Chondrocyte (in vitro differentiated cells): ENCODE measurements at regions not wholly inside any gene's neighbourhood (a gene's known extent, or its start where the extent isn't known, plus 50 kb on each side); places are given as distances from the start of the nearest gene placed in this dataset.
"Not testable (repeated sequence)": the region's sequence is repeated elsewhere in the genome, so short reads cannot be mapped to it uniquely, and the experiment has no call there.

Source experiments
- DNase-seq: peaks from one replicate; pipeline ENCODE4 v3.0.0; 2021; ENCODE audit warnings: mixed read lengths, low spot score
- H3K27ac Mint-ChIP-seq: one replicate; pipeline ENCODE4 v1.8.0; 2021; ENCODE audit warnings: mild to moderate bottlenecking, moderate library complexity, mixed read lengths; ENCODE audit not compliant: unreplicated experiment
- H3K27me3 Mint-ChIP-seq: 2 replicates; pipeline ENCODE4 v1.8.0; 2021; ENCODE audit warnings: low read depth, mixed read lengths
- H3K36me3 Mint-ChIP-seq: 2 replicates; pipeline ENCODE4 v1.8.0; 2021; ENCODE audit warnings: low read depth, mixed read lengths
- H3K4me1 Mint-ChIP-seq: 2 replicates; pipeline ENCODE4 v1.8.0; 2021; ENCODE audit warnings: low read depth, mild to moderate bottlenecking, mixed read lengths
- H3K4me3 Mint-ChIP-seq: one replicate; pipeline ENCODE4 v1.8.0; 2021; ENCODE audit warnings: mild to moderate bottlenecking, moderate library complexity, mixed read lengths; ENCODE audit not compliant: unreplicated experiment
- H3K9me3 Mint-ChIP-seq: 2 replicates; pipeline ENCODE4 v1.8.0; 2021; ENCODE audit warnings: low read depth, mixed read lengths
- CTCF ChIP-seq: fragments of 200-600 bp; sonication (generic); IDR thresholded peaks from 2 replicates; pipeline ENCODE4 v1.5.0; 2021; ENCODE audit warnings: antibody characterized with exemption, mild to moderate bottlenecking, moderate library complexity

GRCh38 chr6:167212713-167213005, 54.9 kb upstream of the GPR31 start:
- H3K9me3 Mint-ChIP-seq: no peaks in the 10 kb centered on the region
- no peak overlapping the region for H3K4me3 Mint-ChIP-seq
- no peaks in the 10 kb centered on the region for H3K4me1 Mint-ChIP-seq
- H3K36me3 Mint-ChIP-seq: no peaks in the 10 kb centered on the region
- no peak for DNase-seq
- no peak overlapping the region for H3K27ac Mint-ChIP-seq
- peaks cover 19% of the 10 kb centered on the region for H3K27me3 Mint-ChIP-seq
- TF ChIP-seq CTCF: no peak

DNA sequence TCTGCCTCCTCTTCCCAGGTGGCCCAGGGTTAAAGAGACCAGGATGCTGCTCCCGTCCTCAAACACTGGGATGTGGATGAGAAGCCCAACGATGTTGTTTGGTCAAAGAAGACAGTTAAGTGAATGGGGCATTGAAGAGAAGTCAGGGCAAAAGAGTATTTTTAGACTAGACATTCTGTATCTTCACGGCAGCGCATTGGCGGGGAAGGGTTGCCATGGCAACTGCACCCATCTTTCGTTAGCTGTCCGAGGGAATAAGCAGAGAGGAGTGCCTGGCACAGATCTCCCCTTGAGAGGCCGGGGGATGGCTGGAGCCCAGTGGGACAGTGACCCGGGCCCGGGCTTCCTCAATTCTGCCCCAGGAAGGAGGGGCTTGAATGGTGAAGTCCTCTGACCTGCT, 56.4 kb upstream of the GPR31 start:
- no peak for TF ChIP-seq CTCF
- Mint-ChIP-seq H3K4me3 (no peak overlapping the region), H3K9me3 (no peaks in the 10 kb centered on the region), H3K27ac (no peak overlapping the region), H3K27me3 (peaks cover 11% of the 10 kb centered on the region), H3K36me3 (no peaks in the 10 kb centered on the region), H3K4me1 (no peaks in the 10 kb centered on the region)
- no peak for DNase-seq

DNA sequence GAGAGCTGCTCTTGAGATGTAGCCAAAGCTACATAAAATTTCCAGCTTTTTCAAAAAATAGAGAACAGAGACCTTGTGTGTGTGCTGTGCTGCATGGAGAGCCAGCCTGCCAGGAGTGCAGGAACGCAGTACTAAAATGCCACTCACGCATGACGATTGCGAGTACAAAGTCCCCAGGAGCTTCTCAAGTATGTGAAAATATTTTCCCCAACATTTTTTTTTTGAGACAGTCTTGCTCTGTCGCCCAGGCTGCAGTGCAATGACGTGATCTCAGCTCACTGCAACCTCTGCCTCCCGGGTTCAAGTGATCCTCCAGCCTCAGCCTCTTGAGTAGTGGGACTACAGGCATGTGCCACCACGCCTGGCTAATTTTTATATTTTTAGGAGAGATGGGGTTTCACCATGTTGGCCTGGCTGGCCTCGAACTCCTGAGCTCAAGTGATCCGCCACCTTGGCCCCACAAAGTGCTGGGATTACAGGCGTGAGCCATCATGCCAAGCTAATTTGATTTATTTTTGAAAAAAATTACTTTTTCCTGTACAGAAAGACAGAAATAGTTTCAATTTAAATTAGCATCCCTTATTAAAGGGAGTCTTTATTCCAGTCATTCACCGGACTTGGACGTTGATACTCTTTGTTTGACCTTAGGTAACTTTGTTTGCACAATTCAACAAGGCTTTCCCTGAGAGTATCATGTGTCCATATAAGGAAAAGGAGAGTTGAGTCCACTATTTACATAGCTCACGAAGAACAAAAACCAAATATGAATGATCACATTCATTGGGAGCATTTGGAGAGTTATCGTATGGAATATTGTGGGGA, 57.9 kb upstream of the GPR31 start:
- not testable (repeated sequence) for H3K27me3 Mint-ChIP-seq, DNase-seq, H3K36me3 Mint-ChIP-seq, H3K9me3 Mint-ChIP-seq, H3K4me3 Mint-ChIP-seq, H3K4me1 Mint-ChIP-seq, H3K27ac Mint-ChIP-seq

DNA sequence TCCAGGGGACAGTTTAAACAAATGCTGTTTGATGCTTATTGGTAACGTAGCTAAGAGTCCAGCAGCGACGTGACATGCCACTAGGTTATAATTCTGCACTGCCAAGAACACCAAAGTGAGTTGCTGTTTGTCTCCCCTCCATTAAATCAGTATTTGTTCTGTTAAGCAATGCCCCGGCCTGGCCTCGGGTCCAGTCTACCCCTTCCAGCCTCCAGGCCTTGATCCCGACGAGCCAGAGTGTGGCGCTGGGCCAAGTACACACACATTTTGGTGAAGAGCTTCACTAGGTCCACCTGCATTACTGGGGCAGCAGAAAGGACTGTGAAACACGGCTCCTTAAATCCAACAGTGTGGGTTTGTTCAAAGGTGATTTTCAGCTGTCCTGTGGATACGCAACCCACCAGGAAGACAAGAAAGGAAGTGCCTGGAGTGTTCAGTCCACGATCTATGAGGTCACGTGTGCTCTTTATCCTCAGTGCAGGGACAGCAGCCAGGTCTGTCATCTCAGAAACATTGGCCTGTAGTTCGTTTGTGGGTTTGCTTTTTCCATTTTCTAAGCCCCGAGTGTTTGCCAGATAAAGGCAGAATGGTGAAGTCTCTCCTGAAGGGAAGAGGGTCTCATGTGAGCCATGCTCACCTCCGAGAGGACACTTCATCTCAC, 58.7 kb upstream of the GPR31 start:
- not testable (repeated sequence) for H3K4me3 Mint-ChIP-seq, H3K27ac Mint-ChIP-seq, H3K36me3 Mint-ChIP-seq, DNase-seq, H3K4me1 Mint-ChIP-seq, H3K27me3 Mint-ChIP-seq, H3K9me3 Mint-ChIP-seq

- H3K4me1 Mint-ChIP-seq, H3K27ac Mint-ChIP-seq, H3K27me3 Mint-ChIP-seq, H3K9me3 Mint-ChIP-seq, H3K36me3 Mint-ChIP-seq, DNase-seq, H3K4me3 Mint-ChIP-seq: not testable (repeated sequence)
Measured at GRCh38 chr6:167217073-167217472, 59.3 kb upstream of the GPR31 start.

DNA sequence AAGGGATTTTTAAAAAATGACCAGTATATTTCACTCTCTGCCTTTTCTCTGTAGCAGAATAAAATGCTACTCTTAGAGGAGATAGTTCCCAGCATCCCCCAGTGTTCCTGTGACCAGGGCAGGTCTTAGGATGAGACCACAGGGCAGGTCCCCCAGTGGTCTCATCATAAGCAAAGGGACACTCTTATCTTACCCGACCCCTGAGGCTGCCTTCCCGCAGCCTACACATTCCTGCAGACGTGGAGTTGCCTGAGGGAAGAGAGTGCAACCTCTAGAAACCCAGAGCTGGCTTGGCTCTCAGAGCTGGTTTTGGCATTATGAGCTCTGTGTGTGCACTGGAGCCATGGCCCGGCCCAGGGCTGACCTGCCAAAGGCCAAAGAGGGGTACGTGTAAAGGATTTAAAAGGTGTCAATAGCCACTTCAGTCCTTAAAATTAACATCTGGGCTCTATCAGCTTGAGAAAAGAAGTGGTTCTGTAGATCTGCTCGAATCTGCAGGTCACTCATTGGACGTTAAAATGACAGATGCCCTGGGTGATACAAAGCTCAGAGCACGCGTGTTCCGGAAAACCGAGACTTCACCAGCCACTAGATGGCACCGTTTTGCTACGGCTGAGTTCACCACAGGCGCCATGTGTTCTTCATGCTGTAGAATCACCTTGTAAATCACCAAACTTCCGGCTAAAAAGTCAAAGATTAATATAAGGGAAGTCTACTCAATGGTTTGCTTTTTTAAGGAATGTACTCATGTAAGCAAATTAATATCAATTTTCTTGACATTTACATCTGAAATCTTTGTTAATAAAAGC, 60.4 kb upstream of the GPR31 start:
- H3K4me3 Mint-ChIP-seq, H3K36me3 Mint-ChIP-seq, H3K4me1 Mint-ChIP-seq, H3K27ac Mint-ChIP-seq, H3K27me3 Mint-ChIP-seq, H3K9me3 Mint-ChIP-seq, DNase-seq: not testable (repeated sequence)
- peak; percentile 63 for TF ChIP-seq CTCF

DNA sequence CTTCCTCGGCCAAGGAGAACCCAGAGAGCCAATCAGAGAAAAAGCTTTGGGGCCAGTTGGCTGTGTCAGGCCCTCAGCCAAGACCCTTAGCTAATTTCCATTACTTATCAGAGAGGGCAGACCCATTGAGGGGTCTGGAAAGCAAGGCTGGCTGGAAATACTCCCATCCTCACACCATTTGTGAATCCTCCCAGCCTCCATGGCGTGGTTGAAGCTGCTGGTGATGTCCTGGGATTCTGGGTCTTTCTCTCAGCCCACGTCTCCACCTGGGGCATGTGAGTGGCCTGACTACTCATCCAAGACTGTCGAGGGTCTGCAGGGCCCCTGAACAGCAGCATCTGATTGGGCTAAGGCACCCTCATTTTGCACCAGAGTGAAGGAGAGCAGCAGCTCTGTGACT, 61.3 kb upstream of the GPR31 start:
- H3K36me3 Mint-ChIP-seq, H3K27me3 Mint-ChIP-seq, DNase-seq, H3K27ac Mint-ChIP-seq, H3K4me1 Mint-ChIP-seq, H3K4me3 Mint-ChIP-seq, H3K9me3 Mint-ChIP-seq: not testable (repeated sequence)
